Brain microvascular endothelial cell (primary cell): ENCODE measurements at regions not wholly inside any gene's neighbourhood (a gene's known extent, or its start where the extent isn't known, plus 50 kb on each side); places are given as distances from the start of the nearest gene placed in this dataset.

Experiments used
- DNase-seq: peaks from one replicate; pipeline ENCODE4 v3.0.0-alpha.2; 2020
- H3K27ac ChIP-seq: fragments of 250-450 bp; sonication (Bioruptor Pico); 2 replicates; pipeline ENCODE4 v1.5.1; 2020; ENCODE audit warnings: mild to moderate bottlenecking, moderate library complexity
- H3K27me3 ChIP-seq: fragments of 250-450 bp; sonication (Bioruptor Pico); replicated peaks from 2 replicates; pipeline ENCODE4 v1.5.1; 2020; ENCODE audit warnings: mild to moderate bottlenecking
- H3K36me3 ChIP-seq: fragments of 250-450 bp; sonication (Bioruptor Pico); replicated peaks from 2 replicates; pipeline ENCODE4 v1.5.1; 2020; ENCODE audit warnings: mild to moderate bottlenecking
- H3K4me3 ChIP-seq: 2 replicates; pipeline ENCODE4 v1.5.1; 2011; ENCODE audit warnings: low read depth, mild to moderate bottlenecking, control low read depth, low read length, moderate library complexity
- CTCF ChIP-seq: IDR thresholded peaks from 2 replicates; pipeline ENCODE4 v1.5.1; 2011; ENCODE audit warnings: low read depth, mild to moderate bottlenecking, moderate library complexity, low read length, control low read depth, inconsistent platforms; ENCODE audit errors: missing control alignments
- in situ Hi-C: cut with HindIII; loops from 2 replicates; pipeline ENCODE4 v1.10.0; 2017; ENCODE audit warnings: low sequenced_read_pairs, low pct_ligation_motif_present

GRCh38 chr5:171637811-171638210, 147.8 kb upstream of the SMIM23 start:
- DNase-seq: no peak
- Histone ChIP-seq H3K36me3 (no peaks in the 10 kb centered on the region), H3K27ac (no peak overlapping the region), H3K4me3 (no peak overlapping the region), H3K27me3 (no peaks in the 10 kb centered on the region)
- no peak for TF ChIP-seq CTCF
- in situ Hi-C loops: loop anchor here (25.0 kb wide), 2 partner anchors 224 to 226 kb away; partner anchors contain the start of gene FGF18

GRCh38 chr5:171639205-171639621, 146.4 kb upstream of the SMIM23 start:
- Histone ChIP-seq H3K27ac (no peak overlapping the region), H3K4me3 (no peak overlapping the region), H3K36me3 (no peaks in the 10 kb centered on the region), H3K27me3 (no peaks in the 10 kb centered on the region)
- TF ChIP-seq CTCF: no peak
- in situ Hi-C loops: loop anchor here (25.0 kb wide), 2 partner anchors 223 to 227 kb away; partner anchors contain the start of gene FGF18
- DNase-seq: no peak

GRCh38 chr5:171639966-171640365, 145.7 kb upstream of the SMIM23 start:
- peak; percentile 14 for DNase-seq
- in situ Hi-C loops: loop anchor here (25.0 kb wide), 2 partner anchors 222 to 228 kb away; partner anchors contain the start of gene FGF18
- no peaks in the 10 kb centered on the region for H3K36me3 ChIP-seq
- no peak overlapping the region for H3K4me3 ChIP-seq
- H3K27ac ChIP-seq: no peak overlapping the region
- no peaks in the 10 kb centered on the region for H3K27me3 ChIP-seq
- no peak for TF ChIP-seq CTCF

GRCh38 chr5:171640480-171640879, 145.1 kb upstream of the SMIM23 start:
- H3K27me3 ChIP-seq: no peaks in the 10 kb centered on the region
- DNase-seq: no peak
- in situ Hi-C loops: loop anchor here (25.0 kb wide), 2 partner anchors 222 to 228 kb away; partner anchors contain the start of gene FGF18
- no peak overlapping the region for H3K4me3 ChIP-seq
- no peaks in the 10 kb centered on the region for H3K36me3 ChIP-seq
- TF ChIP-seq CTCF: no peak
- no peak overlapping the region for H3K27ac ChIP-seq

- TF ChIP-seq CTCF: no peak
- Histone ChIP-seq H3K27me3 (no peaks in the 10 kb centered on the region), H3K27ac (no peak overlapping the region), H3K36me3 (no peaks in the 10 kb centered on the region), H3K4me3 (no peak overlapping the region)
- no peak for DNase-seq
- in situ Hi-C loops: loop anchor here (25.0 kb wide), 2 partner anchors 220 to 230 kb away; partner anchors contain the start of gene FGF18
Measured at GRCh38 chr5:171641891-171642290, 143.7 kb upstream of the SMIM23 start.

GRCh38 chr5:171642894-171643293, 142.7 kb upstream of the SMIM23 start:
- no peak overlapping the region for H3K27ac ChIP-seq
- TF ChIP-seq CTCF: no peak
- in situ Hi-C loops: loop anchor here (25.0 kb wide), 2 partner anchors 219 to 231 kb away; partner anchors contain the start of gene FGF18

More at GRCh38 chr5:171642894-171643293, 142.7 kb upstream of the SMIM23 start:
- no peak for DNase-seq
- Histone ChIP-seq H3K27me3 (no peaks in the 10 kb centered on the region), H3K36me3 (no peaks in the 10 kb centered on the region), H3K4me3 (no peak overlapping the region)
